ENCODE measurements at regions not wholly inside any gene's neighbourhood (a gene's known extent, or its start where the extent isn't known, plus 50 kb on each side); places are given as distances from the start of the nearest gene placed in this dataset.

- DNase-seq = no peak
Measured at GRCh38 chr7:41633690-41634089, 69.2 kb downstream of the INHBA start.

- no peak for DNase-seq
Measured at GRCh38 chr7:41630741-41631140, 72.1 kb downstream of the INHBA start.

GRCh38 chr7:41629711-41630111, 73.2 kb downstream of the INHBA start:
- DNase-seq = no peak

GRCh38 chr7:41628901-41629300, 74.0 kb downstream of the INHBA start:
- peak in 17 of 56 donors; percentile 0 to 78 (median 17) for DNase-seq

GRCh38 chr7:41627645-41628298, 75.1 kb downstream of the INHBA start:
- DNase-seq = no peak

GRCh38 chr7:41624818-41625217, 78.1 kb downstream of the INHBA start:
- DNase-seq = no peak

- no peak for DNase-seq
Measured at GRCh38 chr7:41621953-41622831, 80.7 kb downstream of the INHBA start.

- no peak for DNase-seq
Measured at GRCh38 chr7:41617987-41618386, 84.9 kb downstream of the INHBA start.

- DNase-seq = no peak
Measured at GRCh38 chr7:41612798-41613197, 90.1 kb downstream of the INHBA start.

- no peak for DNase-seq
Measured at GRCh38 chr7:41612386-41612785, 90.5 kb downstream of the INHBA start.

- no peak for DNase-seq
Measured at GRCh38 chr7:41608447-41608846, 94.4 kb downstream of the INHBA start.

GRCh38 chr7:41603985-41604384, 98.9 kb downstream of the INHBA start:
- no peak for DNase-seq

- DNase-seq = no peak
Measured at GRCh38 chr7:41599760-41600159, 103.1 kb downstream of the INHBA start.

- no peak for DNase-seq
Measured at GRCh38 chr7:41592794-41593193, 110.1 kb downstream of the INHBA start.

GRCh38 chr7:41592236-41592635, 110.7 kb downstream of the INHBA start:
- DNase-seq = no peak

- no peak for DNase-seq
Measured at GRCh38 chr7:41590986-41591385, 111.9 kb downstream of the INHBA start.

GRCh38 chr7:41588341-41588740, 114.5 kb downstream of the INHBA start:
- no peak for DNase-seq

- no peak for DNase-seq
Measured at GRCh38 chr7:41586931-41587640, 115.8 kb downstream of the INHBA start.

GRCh38 chr7:41584746-41585145, 118.1 kb downstream of the INHBA start:
- no peak for DNase-seq

GRCh38 chr7:41582116-41582515, 120.8 kb downstream of the INHBA start:
- no peak for DNase-seq

GRCh38 chr7:41581041-41581440, 121.8 kb downstream of the INHBA start:
- no peak for DNase-seq

Measured in nucleus accumbens (tissue), 56 donors.